Nephron progenitor cell (in vitro differentiated cells): ENCODE measurements at regions not wholly inside any gene's neighbourhood (a gene's known extent, or its start where the extent isn't known, plus 50 kb on each side); places are given as distances from the start of the nearest gene placed in this dataset.

Source experiments
- DNase-seq: peaks from one replicate; pipeline ENCODE4 v3.0.0; 2021
- H3K27ac Mint-ChIP-seq: 2 replicates; pipeline ENCODE4 v1.8.0; 2021; ENCODE audit warnings: mild to moderate bottlenecking, moderate library complexity, mixed read lengths
- H3K27me3 Mint-ChIP-seq: 2 replicates; pipeline ENCODE4 v1.8.0; 2021; ENCODE audit warnings: mild to moderate bottlenecking, low read depth, mixed read lengths; ENCODE audit not compliant: poor library complexity
- H3K36me3 Mint-ChIP-seq: 2 replicates; pipeline ENCODE4 v1.8.0; 2021; ENCODE audit warnings: low read depth, mixed read lengths
- H3K4me1 Mint-ChIP-seq: 2 replicates; pipeline ENCODE4 v1.8.0; 2021; ENCODE audit warnings: mixed read lengths
- H3K4me3 Mint-ChIP-seq: 2 replicates; pipeline ENCODE4 v1.8.0; 2021; ENCODE audit warnings: mild to moderate bottlenecking, moderate library complexity, mixed read lengths
- H3K9me3 Mint-ChIP-seq: 2 replicates; pipeline ENCODE4 v1.8.0; 2021; ENCODE audit warnings: mild to moderate bottlenecking, moderate library complexity, mixed read lengths
- CTCF ChIP-seq: fragments of 200-600 bp; sonication (generic); IDR thresholded peaks from 2 replicates; pipeline ENCODE4 v1.5.0; 2021; ENCODE audit warnings: antibody characterized with exemption

- H3K27me3 Mint-ChIP-seq = no peaks in the 10 kb centered on the region
- H3K9me3 Mint-ChIP-seq = no peaks in the 10 kb centered on the region
- H3K36me3 Mint-ChIP-seq = no peaks in the 10 kb centered on the region
- peaks cover 4% of the 10 kb centered on the region for H3K4me1 Mint-ChIP-seq
- no peak for DNase-seq
- H3K27ac Mint-ChIP-seq = no peak overlapping the region
- H3K4me3 Mint-ChIP-seq = no peak overlapping the region
- no peak for TF ChIP-seq CTCF
Observed at GRCh38 chr9:23582836-23583235, 243.2 kb downstream of the ELAVL2 start.

GRCh38 chr9:23586906-23587305 is 239.1 kb downstream of the ELAVL2 start:
- H3K9me3 Mint-ChIP-seq = no peaks in the 10 kb centered on the region
- H3K27ac Mint-ChIP-seq = no peak overlapping the region
- no peak overlapping the region for H3K4me3 Mint-ChIP-seq
- TF ChIP-seq CTCF = no peak
- peaks cover 4% of the 10 kb centered on the region for H3K4me1 Mint-ChIP-seq
- H3K36me3 Mint-ChIP-seq = no peaks in the 10 kb centered on the region
- H3K27me3 Mint-ChIP-seq = peaks cover 6% of the 10 kb centered on the region
- no peak for DNase-seq

- peaks cover 4% of the 10 kb centered on the region for H3K4me1 Mint-ChIP-seq
- no peak for DNase-seq
- H3K9me3 Mint-ChIP-seq = no peaks in the 10 kb centered on the region
- no peak overlapping the region for H3K4me3 Mint-ChIP-seq
- H3K36me3 Mint-ChIP-seq = no peaks in the 10 kb centered on the region
- H3K27ac Mint-ChIP-seq = no peak overlapping the region
- peaks cover 6% of the 10 kb centered on the region for H3K27me3 Mint-ChIP-seq
- no peak for TF ChIP-seq CTCF
Observed at GRCh38 chr9:23587433-23587832, 238.6 kb downstream of the ELAVL2 start.

GRCh38 chr9:23587903-23588302 is 238.1 kb downstream of the ELAVL2 start:
- H3K27ac Mint-ChIP-seq = no peak overlapping the region
- no peak for DNase-seq
- no peak overlapping the region for H3K4me3 Mint-ChIP-seq
- peaks cover 6% of the 10 kb centered on the region for H3K27me3 Mint-ChIP-seq
- H3K36me3 Mint-ChIP-seq = no peaks in the 10 kb centered on the region
- TF ChIP-seq CTCF = no peak
- peaks cover 4% of the 10 kb centered on the region for H3K4me1 Mint-ChIP-seq
- H3K9me3 Mint-ChIP-seq = no peaks in the 10 kb centered on the region

GRCh38 chr9:23590276-23591000 is 235.6 kb downstream of the ELAVL2 start:
- DNase-seq = no peak
- H3K27me3 Mint-ChIP-seq = peaks cover 6% of the 10 kb centered on the region
- H3K4me1 Mint-ChIP-seq = peaks cover 4% of the 10 kb centered on the region
- no peak overlapping the region for H3K4me3 Mint-ChIP-seq
- no peaks in the 10 kb centered on the region for H3K9me3 Mint-ChIP-seq
- no peak for TF ChIP-seq CTCF
- no peak overlapping the region for H3K27ac Mint-ChIP-seq
- no peaks in the 10 kb centered on the region for H3K36me3 Mint-ChIP-seq

- TF ChIP-seq CTCF = no peak
- Mint-ChIP-seq H3K27me3 (peaks cover 6% of the 10 kb centered on the region), H3K27ac (no peak overlapping the region), H3K36me3 (no peaks in the 10 kb centered on the region), H3K4me1 (no peaks in the 10 kb centered on the region), H3K9me3 (no peaks in the 10 kb centered on the region), H3K4me3 (no peak overlapping the region)
- no peak for DNase-seq
Observed at GRCh38 chr9:23594421-23594820, 231.6 kb downstream of the ELAVL2 start.
